ENCODE measurements at regions not wholly inside any gene's neighbourhood (a gene's known extent, or its start where the extent isn't known, plus 50 kb on each side); places are given as distances from the start of the nearest gene placed in this dataset.

DNA sequence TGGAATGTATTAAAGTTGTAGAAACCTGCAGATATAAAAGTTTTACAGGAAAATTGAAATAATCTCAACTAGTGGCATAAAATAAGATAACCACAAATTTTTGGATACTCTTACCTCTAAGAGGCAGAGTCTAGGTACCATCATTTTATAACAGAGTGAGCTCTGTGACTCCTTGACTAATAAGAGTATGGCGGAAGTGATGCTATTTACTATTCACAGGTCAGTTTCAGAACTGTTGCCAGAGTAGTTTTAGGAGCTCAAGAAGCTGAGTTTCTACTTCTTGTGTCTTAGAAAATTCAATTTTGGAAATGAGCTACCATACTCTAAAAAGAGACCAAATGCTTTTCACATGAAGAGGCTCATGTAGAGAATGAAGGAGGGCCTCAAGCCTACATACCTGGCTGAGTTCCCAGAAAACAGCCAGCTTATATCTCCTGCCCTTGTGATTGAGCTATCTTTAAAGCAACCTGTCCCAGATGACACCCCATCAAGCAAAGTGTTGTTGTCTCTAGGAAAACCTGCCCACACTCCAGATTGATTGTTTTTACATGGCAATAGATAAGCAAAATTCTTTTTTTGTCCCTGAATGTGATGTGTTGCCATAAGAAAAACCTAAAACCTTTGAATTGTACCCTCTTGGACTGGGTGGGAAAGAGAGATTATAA, 712.8 kb upstream of the CNTN5 start:
- no peak for TF ChIP-seq SPI1 (IDR thresholded peaks at IDR 0.05; ENCODE audit: borderline replicate concordance, low read depth, low read length)
- no peak for TF ChIP-seq SIRT6 (IDR thresholded peaks at IDR 0.05; ENCODE audit: low read depth, low read length)
- no peak for TF ChIP-seq KDM4B (IDR thresholded peaks at IDR 0.05; ENCODE audit: borderline replicate concordance in 2 of 2, low read depth in 1 of 2)

Measured in K562 (cell line).